Neural progenitor cell (in vitro differentiated cells): ENCODE measurements at regions not wholly inside any gene's neighbourhood (a gene's known extent, or its start where the extent isn't known, plus 50 kb on each side); places are given as distances from the start of the nearest gene placed in this dataset.
A peak's percentile ranks its signal among the peaks of the same experiment; 100 is the strongest.

Experiments
- DNase-seq: peaks from one replicate; pipeline ENCODE4 v3.0.0-alpha.2; 2016; ENCODE audit warnings: low spot score
- H2AFZ ChIP-seq: fragments of 200-600 bp; sonication (generic); replicated peaks from 2 replicates; pipeline ENCODE4 v1.6.1; 2016; ENCODE audit warnings: antibody characterized with exemption
- H3F3A ChIP-seq: fragments of 200-600 bp; sonication (generic); 2 replicates; pipeline ENCODE4 v1.6.1; 2016; ENCODE audit warnings: antibody characterized with exemption, low read depth
- H3K27ac ChIP-seq: fragments of 200-600 bp; sonication (generic); 2 replicates; pipeline ENCODE4 v1.5.1; 2016; ENCODE audit warnings: mild to moderate bottlenecking
- H3K27me3 ChIP-seq: fragments of 200-600 bp; sonication (generic); 2 replicates; pipeline ENCODE4 v1.6.1; 2016; ENCODE audit warnings: mild to moderate bottlenecking, moderate library complexity
- H3K36me3 ChIP-seq: fragments of 200-600 bp; sonication (generic); 2 replicates; pipeline ENCODE4 v1.5.1; 2016
- H3K4me1 ChIP-seq: fragments of 200-600 bp; sonication (generic); 2 replicates; pipeline ENCODE4 v1.6.1; 2016; ENCODE audit warnings: mixed run types
- H3K4me2 ChIP-seq: fragments of 200-600 bp; sonication (generic); 2 replicates; pipeline ENCODE4 v1.6.1; 2016
- H3K4me3 ChIP-seq: fragments of 200-600 bp; sonication (generic); 2 replicates; pipeline ENCODE4 v1.5.1; 2016
- H3K79me2 ChIP-seq: fragments of 200-600 bp; sonication (generic); 2 replicates; pipeline ENCODE4 v1.6.1; 2016; ENCODE audit warnings: low read depth
- H3K9ac ChIP-seq: fragments of 200-600 bp; sonication (generic); 2 replicates; pipeline ENCODE4 v1.6.1; 2016
- H3K9me3 ChIP-seq: fragments of 200-600 bp; sonication (generic); 2 replicates; pipeline ENCODE4 v1.5.1; 2016; ENCODE audit warnings: low read depth
- H4K20me1 ChIP-seq: fragments of 200-600 bp; sonication (generic); 2 replicates; pipeline ENCODE4 v1.6.1; 2016; ENCODE audit warnings: low read depth
- H3K27ac Mint-ChIP-seq: 3 replicates; pipeline ENCODE4 v1.8.0; 2021; ENCODE audit warnings: mixed read lengths
- H3K27me3 Mint-ChIP-seq: 2 replicates; pipeline ENCODE4 v1.8.0; 2022; ENCODE audit warnings: low read depth, mild to moderate bottlenecking, inconsistent platforms, moderate library complexity, mixed read lengths; ENCODE audit not compliant: insufficient read depth
- H3K36me3 Mint-ChIP-seq: 3 replicates; pipeline ENCODE4 v1.8.0; 2021; ENCODE audit warnings: mixed read lengths
- H3K4me1 Mint-ChIP-seq: 3 replicates; pipeline ENCODE4 v1.8.0; 2021; ENCODE audit warnings: mixed read lengths
- H3K4me3 Mint-ChIP-seq: 3 replicates; pipeline ENCODE4 v1.8.0; 2021; ENCODE audit warnings: mild to moderate bottlenecking, moderate library complexity, mixed read lengths
- H3K9me3 Mint-ChIP-seq: 3 replicates; pipeline ENCODE4 v1.8.0; 2020; ENCODE audit warnings: mixed read lengths
- CTCF ChIP-seq: fragments of 200-600 bp; sonication (generic); IDR thresholded peaks from 2 replicates; pipeline ENCODE4 v1.5.1; 2017; ENCODE audit warnings: antibody characterized with exemption, mild to moderate bottlenecking
- EZH2 ChIP-seq: fragments of 200-600 bp; sonication (generic); IDR thresholded peaks from 2 replicates; pipeline ENCODE4 v1.6.1; 2017; ENCODE audit warnings: antibody characterized with exemption, mild to moderate bottlenecking, moderate library complexity
- EZH2phosphoT487 ChIP-seq: fragments of 200-600 bp; sonication (generic); IDR thresholded peaks from 2 replicates; pipeline ENCODE4 v1.6.1; 2017; ENCODE audit warnings: antibody characterized with exemption

- Histone ChIP-seq H3K9me3 (no peaks in the 10 kb centered on the region), H3K27me3 (no peaks in the 10 kb centered on the region), H2AFZ (no peak overlapping the region), H3K27ac (no peak overlapping the region), H3K4me3 (no peak overlapping the region), H3K4me1 (peaks cover 6% of the 10 kb centered on the region), H3K36me3 (no peaks in the 10 kb centered on the region), H3K9ac (no peak overlapping the region), H3K79me2 (no peaks in the 10 kb centered on the region), H4K20me1 (no peaks in the 10 kb centered on the region), H3K4me2 (no peak overlapping the region), H3F3A (no peaks in the 10 kb centered on the region)
- H3K4me3 Mint-ChIP-seq = no peak overlapping the region
- H3K27ac Mint-ChIP-seq = no peak overlapping the region
- H3K36me3 Mint-ChIP-seq = no peaks in the 10 kb centered on the region
- H3K9me3 Mint-ChIP-seq = no peaks in the 10 kb centered on the region
- H3K27me3 Mint-ChIP-seq = peaks cover 2% of the 10 kb centered on the region
- DNase-seq = no peak
- TF ChIP-seq CTCF = no peak
- TF ChIP-seq EZH2 = no peak
- TF ChIP-seq EZH2phosphoT487 = no peak
- peaks cover 21% of the 10 kb centered on the region for H3K4me1 Mint-ChIP-seq
Measured at GRCh38 chr14:39880106-39880695, 448.0 kb upstream of the FBXO33 start.

- Histone ChIP-seq H3F3A (no peaks in the 10 kb centered on the region), H3K9ac (no peak overlapping the region), H3K79me2 (no peaks in the 10 kb centered on the region), H2AFZ (no peak overlapping the region), H4K20me1 (no peaks in the 10 kb centered on the region), H3K27me3 (no peaks in the 10 kb centered on the region), H3K4me2 (peak overlapping the region; percentile 11), H3K27ac (no peak overlapping the region), H3K9me3 (no peaks in the 10 kb centered on the region), H3K36me3 (no peaks in the 10 kb centered on the region), H3K4me3 (no peak overlapping the region), H3K4me1 (peaks cover 6% of the 10 kb centered on the region)
- Mint-ChIP-seq H3K9me3 (no peaks in the 10 kb centered on the region), H3K4me3 (no peak overlapping the region), H3K4me1 (peaks cover 21% of the 10 kb centered on the region), H3K27me3 (no peaks in the 10 kb centered on the region), H3K27ac (no peak overlapping the region), H3K36me3 (no peaks in the 10 kb centered on the region)
- peak; percentile 12 for DNase-seq
- TF ChIP-seq CTCF (no peak), EZH2 (no peak), EZH2phosphoT487 (no peak)
Measured at GRCh38 chr14:39877577-39878190, 445.5 kb upstream of the FBXO33 start.

GRCh38 chr14:39876916-39877315, 444.7 kb upstream of the FBXO33 start:
- H3K9ac ChIP-seq = no peak overlapping the region
- H3K27ac ChIP-seq = no peak overlapping the region
- H2AFZ ChIP-seq = no peak overlapping the region
- no peaks in the 10 kb centered on the region for H3K9me3 Mint-ChIP-seq
- H3K4me3 ChIP-seq = no peak overlapping the region
- no peaks in the 10 kb centered on the region for H3K79me2 ChIP-seq
- H3K4me2 ChIP-seq = no peak overlapping the region
- no peaks in the 10 kb centered on the region for H3K27me3 Mint-ChIP-seq
- no peaks in the 10 kb centered on the region for H4K20me1 ChIP-seq
- no peak overlapping the region for H3K4me3 Mint-ChIP-seq
- H3K36me3 Mint-ChIP-seq = no peaks in the 10 kb centered on the region
- H3K9me3 ChIP-seq = no peaks in the 10 kb centered on the region
- H3K27ac Mint-ChIP-seq = no peak overlapping the region
- H3K27me3 ChIP-seq = no peaks in the 10 kb centered on the region
- peaks cover 6% of the 10 kb centered on the region for H3K4me1 ChIP-seq
- peaks cover 21% of the 10 kb centered on the region for H3K4me1 Mint-ChIP-seq
- H3K36me3 ChIP-seq = no peaks in the 10 kb centered on the region
- no peak for DNase-seq
- no peaks in the 10 kb centered on the region for H3F3A ChIP-seq
- no peak for TF ChIP-seq EZH2

GRCh38 chr14:39875028-39875427, 442.8 kb upstream of the FBXO33 start:
- H3F3A ChIP-seq = no peaks in the 10 kb centered on the region
- H3K4me3 ChIP-seq = no peak overlapping the region
- H2AFZ ChIP-seq = no peak overlapping the region
- no peak overlapping the region for H3K4me3 Mint-ChIP-seq
- no peaks in the 10 kb centered on the region for H3K27me3 Mint-ChIP-seq
- H3K27me3 ChIP-seq = no peaks in the 10 kb centered on the region
- DNase-seq = no peak
- H3K9ac ChIP-seq = no peak overlapping the region
- no peak overlapping the region for H3K27ac Mint-ChIP-seq
- no peaks in the 10 kb centered on the region for H4K20me1 ChIP-seq
- no peaks in the 10 kb centered on the region for H3K36me3 Mint-ChIP-seq
- H3K4me1 ChIP-seq = peaks cover 6% of the 10 kb centered on the region
- H3K79me2 ChIP-seq = no peaks in the 10 kb centered on the region
- no peak overlapping the region for H3K4me2 ChIP-seq
- H3K9me3 ChIP-seq = no peaks in the 10 kb centered on the region
- no peaks in the 10 kb centered on the region for H3K36me3 ChIP-seq
- TF ChIP-seq CTCF (no peak), EZH2phosphoT487 (no peak), EZH2 (no peak)
- peaks cover 21% of the 10 kb centered on the region for H3K4me1 Mint-ChIP-seq
- H3K9me3 Mint-ChIP-seq = no peaks in the 10 kb centered on the region
- H3K27ac ChIP-seq = no peak overlapping the region
